ENCODE measurements at regions not wholly inside any gene's neighbourhood (a gene's known extent, or its start where the extent isn't known, plus 50 kb on each side); places are given as distances from the start of the nearest gene placed in this dataset.

DNA sequence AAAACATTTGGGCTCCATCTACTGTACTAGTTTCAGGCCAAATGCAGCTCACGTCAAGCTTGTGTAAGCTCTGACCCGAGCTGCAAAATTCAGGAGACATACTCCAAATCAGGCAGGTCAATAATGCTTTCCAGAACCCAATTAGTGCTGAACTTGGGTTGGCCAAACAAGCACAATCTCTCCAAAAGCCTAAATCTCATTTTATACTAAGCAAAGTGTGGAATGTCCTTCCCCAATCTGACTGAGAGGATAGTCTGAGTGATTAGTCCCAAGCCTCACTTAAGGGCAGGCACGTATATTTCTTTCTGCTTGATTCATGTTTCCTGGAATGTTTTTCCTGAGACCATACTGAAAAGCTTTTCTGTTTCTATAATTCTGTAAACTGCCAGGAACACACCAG is 79.9 kb downstream of the NKX6-1 start:
- CTCF ChIA-PET (ENCODE audit: low intra/inter-chr PET ratio) = no interaction called here
- ATAC-seq = no peak
- no peak for TF ChIP-seq SNAPC5 (CRISPR knock-in tag; IDR thresholded peaks at IDR 0.05)
- TF ChIP-seq HNRNPK (IDR thresholded peaks at IDR 0.05; ENCODE audit: low read depth, low read length, poor library complexity, severe bottlenecking) = no peak
- TF ChIP-seq ZNF133 (CRISPR knock-in tag; IDR thresholded peaks at IDR 0.05) = no peak
- no peak for TF ChIP-seq NUFIP1 (IDR thresholded peaks at IDR 0.05; ENCODE audit: partially characterized antibody)
- no peak for TF ChIP-seq ZNF830 (CRISPR knock-in tag; IDR thresholded peaks at IDR 0.05)
- no peak for TF ChIP-seq ZKSCAN1 (IDR thresholded peaks at IDR 0.05; ENCODE audit: low read depth, low read length)

DNA sequence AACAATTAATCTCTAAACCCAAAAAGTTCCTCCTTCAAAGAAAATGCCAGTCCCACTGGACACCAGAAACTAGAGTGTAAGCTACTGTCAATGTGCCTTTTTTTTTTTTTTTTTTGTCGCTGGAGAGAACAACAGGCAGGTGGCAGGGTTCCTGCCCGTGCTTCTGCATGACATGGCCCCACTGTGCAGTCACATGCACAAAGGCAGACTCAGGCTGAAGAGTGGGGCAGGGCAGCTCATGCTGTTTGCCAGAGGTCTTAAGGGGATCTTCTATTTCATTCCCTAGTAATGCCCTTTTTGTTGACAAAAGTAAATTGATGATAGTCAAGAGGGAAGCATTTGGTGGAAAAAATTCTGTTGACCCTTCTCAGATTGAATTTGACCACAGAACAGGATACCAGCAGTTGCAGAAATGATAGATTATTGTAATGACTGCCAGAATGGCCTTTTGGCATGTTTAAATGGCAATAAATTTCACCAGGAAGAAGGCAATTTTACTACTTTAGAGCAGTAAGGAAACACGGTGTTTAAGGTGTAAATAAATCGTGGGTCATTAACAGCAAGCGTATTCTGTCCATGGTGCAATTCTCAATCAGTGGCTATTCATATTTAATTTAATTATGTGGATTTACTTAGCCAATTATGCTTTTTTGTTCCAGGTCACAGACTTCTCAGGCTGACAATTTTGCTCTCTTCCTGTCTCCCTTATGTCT is 80.9 kb downstream of the NKX6-1 start:
- Histone ChIP-seq H3K9ac (ENCODE audit: insufficient read depth in 1 of 2, low read depth in 2 of 2, low read length in 2 of 2) (no peak overlapping the region), H3K9me1 (ENCODE audit: control insufficient read depth, insufficient read depth, low read length) (no peaks in the 10 kb centered on the region), H2AFZ (ENCODE audit: low read depth, low read length) (no peak overlapping the region), H3K27ac (ENCODE audit: extremely low read depth, low read depth, low read length) (no peak overlapping the region), H3K4me1 (replicated peaks in 1 of 2; ENCODE audit: control insufficient read depth in 2 of 2, insufficient read depth in 2 of 2, low read length in 2 of 2) (no peaks in the 10 kb centered on the region), H3K27me3 (ENCODE audit: control insufficient read depth in 2 of 2, insufficient read depth in 2 of 2, low read length in 2 of 2) (no peaks in the 10 kb centered on the region), H3K79me2 (ENCODE audit: control insufficient read depth, insufficient read depth, low read length) (no peaks in the 10 kb centered on the region), H4K20me1 (replicated peaks; ENCODE audit: control insufficient read depth, insufficient read depth, low read length) (no peaks in the 10 kb centered on the region), H3K4me2 (ENCODE audit: insufficient read depth, low read length) (no peak overlapping the region), H3K36me3 (ENCODE audit: control insufficient read depth, insufficient read depth, low read length) (no peaks in the 10 kb centered on the region), H3K4me3 (no peak overlapping the region), H3K9me3 (replicated peaks; ENCODE audit: control insufficient read depth, insufficient read depth, low read depth, low read length) (no peaks in the 10 kb centered on the region)
- ChIA-PET CTCF (ENCODE audit: low intra/inter-chr PET ratio) (no interaction called here), POLR2A (no interaction called here)
- in situ Hi-C loops (cut with MboI) (no loop called here), intact Hi-C loops (cut with micrococcal nuclease) (no loop called here)
- DNase-seq (ENCODE audit: extremely low read depth in 1 of 4, low spot score in 3 of 4) = no peak
- TF ChIP-seq, protein P1, sequence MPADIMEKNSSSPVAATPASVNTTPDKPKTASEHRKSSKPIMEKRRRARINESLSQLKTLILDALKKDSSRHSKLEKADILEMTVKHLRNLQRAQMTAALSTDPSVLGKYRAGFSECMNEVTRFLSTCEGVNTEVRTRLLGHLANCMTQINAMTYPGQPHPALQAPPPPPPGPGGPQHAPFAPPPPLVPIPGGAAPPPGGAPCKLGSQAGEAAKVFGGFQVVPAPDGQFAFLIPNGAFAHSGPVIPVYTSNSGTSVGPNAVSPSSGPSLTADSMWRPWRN (IDR thresholded peaks at IDR 0.05; ENCODE audit: low read depth) = no peak
- FAIRE-seq = no peak
- WGBS (ENCODE audit: insufficient coverage, low coverage, missing lambda C conversion rate) = 4% methylated on average over 4 of the region's 5 CpGs
- no TSS peak for BruUV-seq (replicated peaks)
- ATAC-seq = no peak

More for the DNA sequence above, 79.9 kb downstream of the NKX6-1 start:
- Histone ChIP-seq H3K4me3 (no peak overlapping the region), H3K9me1 (ENCODE audit: control insufficient read depth, insufficient read depth, low read length) (no peaks in the 10 kb centered on the region), H3K27me3 (ENCODE audit: control insufficient read depth in 2 of 2, insufficient read depth in 2 of 2, low read length in 2 of 2) (no peaks in the 10 kb centered on the region), H3K9ac (ENCODE audit: insufficient read depth in 1 of 2, low read depth in 2 of 2, low read length in 2 of 2) (no peak overlapping the region), H3K4me1 (replicated peaks in 1 of 2; ENCODE audit: control insufficient read depth in 2 of 2, insufficient read depth in 2 of 2, low read length in 2 of 2) (no peaks in the 10 kb centered on the region), H2AFZ (ENCODE audit: low read depth, low read length) (no peak overlapping the region), H3K27ac (ENCODE audit: extremely low read depth, low read depth, low read length) (no peak overlapping the region), H4K20me1 (replicated peaks; ENCODE audit: control insufficient read depth, insufficient read depth, low read length) (no peaks in the 10 kb centered on the region), H3K4me2 (ENCODE audit: insufficient read depth, low read length) (no peak overlapping the region), H3K36me3 (ENCODE audit: control insufficient read depth, insufficient read depth, low read length) (no peaks in the 10 kb centered on the region), H3K9me3 (replicated peaks; ENCODE audit: control insufficient read depth, insufficient read depth, low read depth, low read length) (no peaks in the 10 kb centered on the region), H3K79me2 (ENCODE audit: control insufficient read depth, insufficient read depth, low read length) (no peaks in the 10 kb centered on the region)
- FAIRE-seq (no peak), DNase-seq (ENCODE audit: extremely low read depth in 1 of 4, low spot score in 3 of 4) (no peak)
- no TSS peak for BruUV-seq (replicated peaks)
- intact Hi-C loops (cut with micrococcal nuclease) (no loop called here), in situ Hi-C loops (cut with MboI) (no loop called here)
- 0% methylated on average over 3 of the region's 3 CpGs for whole genome bisulfite sequencing (ENCODE audit: insufficient coverage, low coverage, missing lambda C conversion rate)
- POLR2A ChIA-PET = no interaction called here

Measured in K562 (cell line).